A549 (cell line): ENCODE measurements at regions not wholly inside any gene's neighbourhood (a gene's known extent, or its start where the extent isn't known, plus 50 kb on each side); places are given as distances from the start of the nearest gene placed in this dataset.

Source experiments
- ATAC-seq, 2 experiments: fragments of 200-7000 bp in 1 of 2; fragments of >200 bp in 1 of 2; cut with Nextera tagmentation in 1 of 2; cut with Tn5 transposase in 1 of 2; 3 replicates each; pipeline versions ENCODE4 v1.8.0 to v1.9.1; 2018 to 2020; ENCODE audit warnings: mild to moderate bottlenecking in 1 of 2, moderate library complexity in 1 of 2
- CTCF ChIA-PET: fragments of 300-600 bp; sonication (Branson Sonifier 250); formaldehyde crosslinking; extraction: SDS; loops from one replicate; lab custom pipeline; 2021; ENCODE audit warnings: antibody characterized with exemption, inconsistent platforms; lab: Yijun Ruan, JAX
- POLR2A ChIA-PET: fragments of 350-600 bp; formaldehyde crosslinking; extraction: SDS; loops from one replicate; lab custom pipeline; 2021; ENCODE audit warnings: antibody characterized with exemption, inconsistent platforms; lab: Yijun Ruan, JAX
- DNase-seq, 2 experiments: peaks; one replicate each; pipeline versions ENCODE4 v3.0.0 to v3.0.0-alpha.2; 2011 to 2016; ENCODE audit warnings: low read depth in 1 of 2, low spot score in 1 of 2
- FAIRE-seq: peaks from 2 replicates; lab custom pipeline; 2011; peaks lifted over from hg19 to GRCh38; lab: Jason Lieb, UNC
- H3K27ac ChIP-seq, 2 experiments: fragments of >200 bp; sonication (Bioruptor Twin); formaldehyde crosslinking; 3 replicates each; pipeline ENCODE4 v1.5.1; 2016 to 2017
- H3K4me1 ChIP-seq: fragments of >200 bp; sonication (Bioruptor Twin); formaldehyde crosslinking; 3 replicates; pipeline ENCODE4 v1.6.1; 2016
- H3K4me2 ChIP-seq: fragments of >200 bp; sonication (Bioruptor Twin); formaldehyde crosslinking; 3 replicates; pipeline ENCODE4 v1.6.1; 2016
- H3K4me3 ChIP-seq: fragments of >200 bp; sonication (Bioruptor Twin); formaldehyde crosslinking; 3 replicates; pipeline ENCODE4 v1.5.1; 2016
- H3K9me3 ChIP-seq: fragments of >200 bp; sonication (Bioruptor Twin); formaldehyde crosslinking; 3 replicates; pipeline ENCODE4 v1.6.1; 2016
- EHF ChIP-seq: fragments of 250-450 bp; sonication (Bioruptor Pico); IDR thresholded peaks from 2 replicates; pipeline ENCODE4 v1.5.0; 2020; ENCODE audit warnings: mild to moderate bottlenecking
- EHMT2 ChIP-seq: fragments of 200-600 bp; sonication (generic); IDR thresholded peaks from 2 replicates; pipeline ENCODE4 v1.6.1; 2016; ENCODE audit warnings: antibody characterized with exemption, low read depth, mild to moderate bottlenecking, moderate library complexity
- EP300 ChIP-seq, 2 experiments: fragments of >200 bp; sonication (Bioruptor Twin); formaldehyde crosslinking; IDR thresholded peaks; 2 replicates in 1 of 2; 3 replicates in 1 of 2; pipeline ENCODE4 v1.6.1; 2016 to 2017
- FOSB ChIP-seq: fragments of 250-450 bp; sonication (Bioruptor Pico); IDR thresholded peaks from 2 replicates; pipeline ENCODE4 v1.5.0; 2020; ENCODE audit warnings: mild to moderate bottlenecking, moderate library complexity
- FOSL2 ChIP-seq, 2 experiments: fragments of 450-650 bp in 1 of 2; fragments of >200 bp in 1 of 2; sonication (Bioruptor Twin) in 1 of 2; formaldehyde crosslinking; IDR thresholded peaks; 2 replicates each; pipeline versions ENCODE4 v1.5.0 to v1.6.1; 2016 to 2020; ENCODE audit warnings: mild to moderate bottlenecking in 1 of 2, moderate library complexity in 1 of 2
- HOXB5 ChIP-seq: fragments of 250-450 bp; sonication (Bioruptor Pico); IDR thresholded peaks from 2 replicates; pipeline ENCODE4 v1.5.0; 2020; ENCODE audit warnings: mild to moderate bottlenecking, moderate library complexity
- KDM1A ChIP-seq: fragments of 200-600 bp; sonication (generic); IDR thresholded peaks from 2 replicates; pipeline ENCODE4 v1.6.1; 2016; ENCODE audit warnings: low read depth, mild to moderate bottlenecking
- KDM5A ChIP-seq: fragments of 200-600 bp; sonication (generic); IDR thresholded peaks from 2 replicates; pipeline ENCODE4 v1.6.1; 2016; ENCODE audit warnings: antibody characterized with exemption, mild to moderate bottlenecking
- NFE2L2 ChIP-seq: fragments of 150-350 bp; conservative IDR thresholded peaks from 2 replicates; pipeline ENCODE4 v1.6.1; 2014; ENCODE audit warnings: low read length
- NPAS2 ChIP-seq: fragments of 250-450 bp; sonication (Bioruptor Pico); IDR thresholded peaks from 2 replicates; pipeline ENCODE4 v1.8.0; 2022; ENCODE audit warnings: mild to moderate bottlenecking, moderate library complexity, borderline replicate concordance
- PHF8 ChIP-seq: fragments of 200-600 bp; sonication (generic); IDR thresholded peaks from 2 replicates; pipeline ENCODE4 v1.6.1; 2016; ENCODE audit warnings: low read depth, mild to moderate bottlenecking, antibody characterized with exemption, moderate library complexity, borderline replicate concordance
- POLR2AphosphoS2 ChIP-seq: conservative IDR thresholded peaks from 2 replicates; pipeline ENCODE4 v1.6.1; 2012; ENCODE audit warnings: low read length, improper control_type of control experiment, inconsistent platforms
- RAD21 ChIP-seq, 2 experiments: fragments of >200 bp in 1 of 2; sonication (Bioruptor Twin) in 1 of 2; formaldehyde crosslinking in 1 of 2; IDR thresholded peaks in 1 of 2; conservative IDR thresholded peaks in 1 of 2; 2 replicates in 1 of 2; 3 replicates in 1 of 2; pipeline ENCODE4 v1.6.1; 2012 to 2018; ENCODE audit warnings: inconsistent platforms in 1 of 2
- RARB ChIP-seq: fragments of 250-450 bp; sonication (Bioruptor Pico); IDR thresholded peaks from 2 replicates; pipeline ENCODE4 v1.8.0; 2021; ENCODE audit warnings: mild to moderate bottlenecking, moderate library complexity
- RCOR1 ChIP-seq: fragments of 150-350 bp; IDR thresholded peaks from 2 replicates; pipeline ENCODE4 v1.6.1; 2014; ENCODE audit warnings: antibody characterized with exemption, low read length, low read depth
- SMC3 ChIP-seq: fragments of >200 bp; sonication (Bioruptor Twin); formaldehyde crosslinking; IDR thresholded peaks from 3 replicates; pipeline ENCODE4 v1.6.1; 2018; ENCODE audit warnings: inconsistent platforms
- TP53 ChIP-seq: fragments of 250-450 bp; sonication (Bioruptor Pico); IDR thresholded peaks from 2 replicates; pipeline ENCODE4 v1.5.0; 2021; ENCODE audit warnings: mild to moderate bottlenecking, moderate library complexity
- ZFP36 ChIP-seq: fragments of 450-650 bp; IDR thresholded peaks from 2 replicates; pipeline ENCODE4 v1.6.1; 2014; ENCODE audit warnings: borderline replicate concordance; ENCODE audit not compliant: partially characterized antibody
- ZNF302 ChIP-seq: fragments of 250-450 bp; sonication (Bioruptor Pico); IDR thresholded peaks from 2 replicates; pipeline ENCODE4 v1.9.0; 2021; ENCODE audit warnings: inconsistent platforms, mild to moderate bottlenecking, moderate library complexity
- WGBS: methylation state at CpG from one replicate; pipeline ENCODE4 v1.1.6; 2017; ENCODE audit errors: missing lambda C conversion rate; 5-methylcytosine and 5-hydroxymethylcytosine counted together
- TF ChIP-seq, protein P1 (sequence below): fragments of >200 bp; sonication (Bioruptor Twin); formaldehyde crosslinking; IDR thresholded peaks from 3 replicates; pipeline ENCODE4 v1.5.1; 2016
- TF ChIP-seq, protein P2 (sequence below): IDR thresholded peaks from 2 replicates; pipeline ENCODE4 v1.6.1; 2012; ENCODE audit warnings: low read depth, borderline replicate concordance
- TF ChIP-seq, protein P3 (sequence below): fragments of 250-450 bp; sonication (Bioruptor Pico); IDR thresholded peaks from 2 replicates; pipeline ENCODE4 v1.5.0; 2021; ENCODE audit warnings: mild to moderate bottlenecking, moderate library complexity, borderline replicate concordance
- TF ChIP-seq, protein P4 (sequence below): fragments of 150-350 bp; IDR thresholded peaks from 2 replicates; pipeline ENCODE4 v1.6.1; 2014; ENCODE audit warnings: low read depth, mild to moderate bottlenecking, low read length
- TF ChIP-seq, protein P5 (sequence below): fragments of >200 bp; sonication (Bioruptor Twin); formaldehyde crosslinking; IDR thresholded peaks from 2 replicates; pipeline ENCODE4 v1.6.1; 2016

DNA sequence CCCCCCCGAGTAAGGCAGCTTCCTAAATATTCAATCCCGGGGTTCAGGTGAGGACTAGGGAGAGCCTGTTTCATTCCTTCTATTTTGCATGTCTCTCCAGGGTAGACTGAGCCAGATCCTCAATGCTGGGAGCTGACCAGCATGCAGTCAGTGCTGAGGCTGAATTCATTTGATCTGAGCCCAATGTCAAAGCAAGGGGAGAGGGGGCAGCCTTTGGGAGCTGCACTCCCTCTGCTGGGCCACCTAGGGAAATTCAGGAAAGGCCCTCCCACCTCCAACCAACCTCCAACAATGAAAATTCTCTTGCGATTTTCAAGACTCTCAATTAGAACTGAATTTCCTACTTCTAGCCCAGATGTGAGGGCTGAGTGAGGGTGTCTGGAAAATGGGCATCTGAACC is 371.2 kb downstream of the NPHP4 start:
- ChIA-PET CTCF (interaction anchor here (0.9 to 1.0 kb wide), 2 partner anchors 96 to 125 kb away, joined by 3 read pairs; no protein-coding TSS in a partner anchor), POLR2A (no interaction called here)
- Histone ChIP-seq H3K4me2 (no peak overlapping the region), H3K27ac (no peak overlapping the region), H3K4me3 (no peak overlapping the region), H3K4me1 (no peaks in the 10 kb centered on the region), H3K9me3 (no peaks in the 10 kb centered on the region)
- peak; percentile 68 to 78; a peak in 4 of 6 replicates for ATAC-seq
- DNase-seq = peak; percentile 24 to 25
- WGBS = 0% methylated on average over 2 of the region's 3 CpGs
- no peak for FAIRE-seq
- TF ChIP-seq, protein P1, sequence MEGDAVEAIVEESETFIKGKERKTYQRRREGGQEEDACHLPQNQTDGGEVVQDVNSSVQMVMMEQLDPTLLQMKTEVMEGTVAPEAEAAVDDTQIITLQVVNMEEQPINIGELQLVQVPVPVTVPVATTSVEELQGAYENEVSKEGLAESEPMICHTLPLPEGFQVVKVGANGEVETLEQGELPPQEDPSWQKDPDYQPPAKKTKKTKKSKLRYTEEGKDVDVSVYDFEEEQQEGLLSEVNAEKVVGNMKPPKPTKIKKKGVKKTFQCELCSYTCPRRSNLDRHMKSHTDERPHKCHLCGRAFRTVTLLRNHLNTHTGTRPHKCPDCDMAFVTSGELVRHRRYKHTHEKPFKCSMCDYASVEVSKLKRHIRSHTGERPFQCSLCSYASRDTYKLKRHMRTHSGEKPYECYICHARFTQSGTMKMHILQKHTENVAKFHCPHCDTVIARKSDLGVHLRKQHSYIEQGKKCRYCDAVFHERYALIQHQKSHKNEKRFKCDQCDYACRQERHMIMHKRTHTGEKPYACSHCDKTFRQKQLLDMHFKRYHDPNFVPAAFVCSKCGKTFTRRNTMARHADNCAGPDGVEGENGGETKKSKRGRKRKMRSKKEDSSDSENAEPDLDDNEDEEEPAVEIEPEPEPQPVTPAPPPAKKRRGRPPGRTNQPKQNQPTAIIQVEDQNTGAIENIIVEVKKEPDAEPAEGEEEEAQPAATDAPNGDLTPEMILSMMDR = 0 out of 3 replicates have a peak, but pooled peaks have one; percentile 6
- peak in 1 of 2 experiments; percentile 30; a peak in 2 of 5 replicates for TF ChIP-seq RAD21 (conservative IDR thresholded peaks at IDR 0.05 in 1 of 2, IDR thresholded peaks at IDR 0.05 in 1 of 2)
- TF ChIP-seq, protein P2, sequence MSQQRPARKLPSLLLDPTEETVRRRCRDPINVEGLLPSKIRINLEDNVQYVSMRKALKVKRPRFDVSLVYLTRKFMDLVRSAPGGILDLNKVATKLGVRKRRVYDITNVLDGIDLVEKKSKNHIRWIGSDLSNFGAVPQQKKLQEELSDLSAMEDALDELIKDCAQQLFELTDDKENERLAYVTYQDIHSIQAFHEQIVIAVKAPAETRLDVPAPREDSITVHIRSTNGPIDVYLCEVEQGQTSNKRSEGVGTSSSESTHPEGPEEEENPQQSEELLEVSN = no peak
- TF ChIP-seq SMC3 = 0 out of 3 replicates have a peak, but pooled peaks have one; percentile 11
- no peak for TF ChIP-seq PHF8
- no peak for TF ChIP-seq ZFP36
- no peak for TF ChIP-seq KDM1A
- TF ChIP-seq KDM5A = no peak

DNA sequence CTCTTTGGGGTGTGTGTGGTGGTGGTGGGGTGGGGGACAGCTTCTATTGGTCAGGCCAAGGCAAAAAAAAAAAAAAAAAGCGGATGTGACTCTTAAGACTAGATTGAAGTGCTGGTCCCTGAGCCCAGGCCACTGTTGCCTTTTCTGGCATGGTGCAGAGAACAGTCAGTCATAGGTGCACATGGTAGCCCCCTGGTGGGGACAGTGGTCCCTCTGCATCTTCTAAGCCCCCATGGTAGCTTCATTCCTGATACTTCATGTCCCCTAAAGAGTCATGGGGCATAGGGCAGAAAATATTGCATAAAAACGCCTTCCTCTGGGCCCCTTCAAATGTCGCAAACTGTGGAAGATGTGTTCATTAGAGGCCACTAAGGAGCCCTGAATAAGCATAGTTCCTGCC is 371.8 kb downstream of the NPHP4 start:
- H3K4me2 ChIP-seq = no peak overlapping the region
- ATAC-seq = no peak
- no peak overlapping the region for H3K27ac ChIP-seq
- ChIA-PET CTCF (interaction anchor here (0.9 to 1.0 kb wide), 2 partner anchors 96 to 125 kb away, joined by 3 read pairs; no protein-coding TSS in a partner anchor), POLR2A (no interaction called here)
- no peaks in the 10 kb centered on the region for H3K9me3 ChIP-seq
- H3K4me3 ChIP-seq = no peak overlapping the region
- no peak for DNase-seq
- WGBS = 39% methylated on average over 3 of the region's 3 CpGs
- no peak for FAIRE-seq
- H3K4me1 ChIP-seq = no peaks in the 10 kb centered on the region
- no peak for TF ChIP-seq POLR2AphosphoS2
- TF ChIP-seq, protein P3, sequence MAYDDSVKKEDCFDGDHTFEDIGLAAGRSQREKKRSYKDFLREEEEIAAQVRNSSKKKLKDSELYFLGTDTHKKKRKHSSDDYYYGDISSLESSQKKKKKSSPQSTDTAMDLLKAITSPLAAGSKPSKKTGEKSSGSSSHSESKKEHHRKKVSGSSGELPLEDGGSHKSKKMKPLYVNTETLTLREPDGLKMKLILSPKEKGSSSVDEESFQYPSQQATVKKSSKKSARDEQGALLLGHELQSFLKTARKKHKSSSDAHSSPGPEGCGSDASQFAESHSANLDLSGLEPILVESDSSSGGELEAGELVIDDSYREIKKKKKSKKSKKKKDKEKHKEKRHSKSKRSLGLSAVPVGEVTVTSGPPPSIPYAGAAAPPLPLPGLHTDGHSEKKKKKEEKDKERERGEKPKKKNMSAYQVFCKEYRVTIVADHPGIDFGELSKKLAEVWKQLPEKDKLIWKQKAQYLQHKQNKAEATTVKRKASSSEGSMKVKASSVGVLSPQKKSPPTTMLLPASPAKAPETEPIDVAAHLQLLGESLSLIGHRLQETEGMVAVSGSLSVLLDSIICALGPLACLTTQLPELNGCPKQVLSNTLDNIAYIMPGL (CRISPR knock-in tag) = no peak
- no peak for TF ChIP-seq NFE2L2
- TF ChIP-seq EHF (CRISPR knock-in tag) = no peak
- TF ChIP-seq FOSB (CRISPR knock-in tag) = no peak
- TF ChIP-seq KDM5A = no peak
- no peak for TF ChIP-seq FOSL2 (IDR thresholded peaks at IDR 0.05)
- no peak for TF ChIP-seq FOSL2 (CRISPR knock-in tag; IDR thresholded peaks at IDR 0.05)
- TF ChIP-seq EP300 (IDR thresholded peaks at IDR 0.05) = no peak
- no peak for TF ChIP-seq EHMT2
- no peak for TF ChIP-seq RARB (CRISPR knock-in tag)
- TF ChIP-seq HOXB5 (CRISPR knock-in tag) = no peak
- TF ChIP-seq SMC3 = no peak
- no peak for TF ChIP-seq NPAS2
- TF ChIP-seq ZNF302 (CRISPR knock-in tag) = no peak
- TF ChIP-seq, protein P4, sequence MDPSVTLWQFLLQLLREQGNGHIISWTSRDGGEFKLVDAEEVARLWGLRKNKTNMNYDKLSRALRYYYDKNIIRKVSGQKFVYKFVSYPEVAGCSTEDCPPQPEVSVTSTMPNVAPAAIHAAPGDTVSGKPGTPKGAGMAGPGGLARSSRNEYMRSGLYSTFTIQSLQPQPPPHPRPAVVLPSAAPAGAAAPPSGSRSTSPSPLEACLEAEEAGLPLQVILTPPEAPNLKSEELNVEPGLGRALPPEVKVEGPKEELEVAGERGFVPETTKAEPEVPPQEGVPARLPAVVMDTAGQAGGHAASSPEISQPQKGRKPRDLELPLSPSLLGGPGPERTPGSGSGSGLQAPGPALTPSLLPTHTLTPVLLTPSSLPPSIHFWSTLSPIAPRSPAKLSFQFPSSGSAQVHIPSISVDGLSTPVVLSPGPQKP = no peak
- TF ChIP-seq, protein P5, sequence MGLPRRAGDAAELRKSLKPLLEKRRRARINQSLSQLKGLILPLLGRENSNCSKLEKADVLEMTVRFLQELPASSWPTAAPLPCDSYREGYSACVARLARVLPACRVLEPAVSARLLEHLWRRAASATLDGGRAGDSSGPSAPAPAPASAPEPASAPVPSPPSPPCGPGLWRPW = no peak
- TF ChIP-seq RAD21 (conservative IDR thresholded peaks at IDR 0.05 in 1 of 2, IDR thresholded peaks at IDR 0.05 in 1 of 2) = no peak
- no peak for TF ChIP-seq TP53 (CRISPR knock-in tag)
- TF ChIP-seq RCOR1 = no peak
